NT2/D1 (cell line): ENCODE measurements at regions not wholly inside any gene's neighbourhood (a gene's known extent, or its start where the extent isn't known, plus 50 kb on each side); places are given as distances from the start of the nearest gene placed in this dataset.

Experiments used
- DNase-seq: peaks from one replicate; pipeline ENCODE4 v3.0.0-alpha.2; 2011; ENCODE audit warnings: low read depth, low spot score
- H3K27me3 ChIP-seq: 2 replicates; pipeline ENCODE4 v1.6.0; 2011; ENCODE audit warnings: mild to moderate bottlenecking; ENCODE audit not compliant: insufficient read length, insufficient read depth
- H3K36me3 ChIP-seq: 2 replicates; pipeline ENCODE4 v1.6.1; 2011; ENCODE audit warnings: mild to moderate bottlenecking, low read length, mixed read lengths; ENCODE audit not compliant: insufficient read depth, insufficient read length
- H3K4me1 ChIP-seq: 2 replicates; pipeline ENCODE4 v1.5.1; 2011; ENCODE audit not compliant: insufficient read depth, insufficient read length
- H3K4me3 ChIP-seq: 2 replicates; pipeline ENCODE4 v1.5.1; 2011; ENCODE audit warnings: low read depth; ENCODE audit not compliant: insufficient read length
- H3K9ac ChIP-seq: 2 replicates; pipeline ENCODE4 v1.6.0; 2011; ENCODE audit warnings: low read depth; ENCODE audit not compliant: insufficient read length
- H3K9me3 ChIP-seq: 2 replicates; pipeline ENCODE4 v1.5.1; 2011; ENCODE audit warnings: mild to moderate bottlenecking, low read length; ENCODE audit not compliant: insufficient read depth
- SUZ12 ChIP-seq: IDR thresholded peaks from 2 replicates; pipeline ENCODE4 v1.6.1; 2011; ENCODE audit not compliant: insufficient read length, insufficient read depth; ENCODE audit errors: extremely low read depth
- YY1 ChIP-seq: IDR thresholded peaks from 2 replicates; pipeline ENCODE4 v1.6.1; 2011; ENCODE audit not compliant: insufficient read length, insufficient read depth
- ZNF274 ChIP-seq: IDR thresholded peaks from 2 replicates; pipeline ENCODE4 v1.6.1; 2011; ENCODE audit warnings: mild to moderate bottlenecking, low read depth, low read length

DNA sequence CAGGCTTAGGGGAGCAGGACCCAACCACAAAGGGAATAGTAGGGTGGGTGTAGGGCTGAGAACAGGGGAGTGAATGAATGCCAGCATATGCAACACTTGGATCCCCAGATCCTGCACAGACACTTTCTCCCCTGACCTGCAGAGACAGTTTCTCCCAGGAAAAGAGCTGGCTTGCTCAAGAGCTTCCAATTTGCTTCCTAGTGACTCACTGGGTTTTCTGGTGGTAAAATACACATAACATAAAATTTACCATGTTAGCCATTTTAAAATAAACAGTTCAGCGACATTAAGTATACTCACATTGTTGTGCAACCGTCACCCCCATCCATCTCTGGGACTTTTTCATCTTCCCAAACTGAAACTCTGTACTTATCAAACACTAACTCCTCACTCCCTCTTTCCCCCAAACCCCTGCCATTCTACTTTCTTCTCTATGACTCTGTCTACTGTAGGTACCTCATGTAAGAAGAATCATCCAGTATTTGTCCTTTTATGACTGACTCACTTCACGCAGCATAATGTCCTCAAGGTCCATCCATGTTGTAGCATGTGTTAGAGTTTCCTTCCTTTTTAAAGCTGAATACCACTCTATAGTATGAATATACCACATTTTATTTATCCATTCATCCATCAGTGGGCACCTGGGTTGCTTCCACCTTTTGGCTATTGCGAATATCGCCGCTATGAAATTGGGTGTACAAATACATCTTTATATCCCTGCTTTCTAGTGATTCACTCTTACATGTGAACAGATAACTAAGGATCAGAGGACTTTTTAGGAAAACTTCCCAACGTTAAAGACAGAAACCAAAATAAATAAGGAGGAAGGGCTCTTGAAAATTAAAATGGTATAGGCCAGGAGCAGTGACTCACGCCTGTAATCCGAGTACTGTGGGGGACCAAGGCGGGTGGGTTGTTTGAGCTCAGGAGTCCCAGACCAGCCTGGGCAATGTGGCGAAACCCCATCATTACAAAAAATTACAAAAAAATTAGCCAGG lies 95.6 kb upstream of the TJP1 start:
- H3K9ac ChIP-seq, result no peak overlapping the region
- H3K27me3 ChIP-seq, result no peaks in the 10 kb centered on the region
- no peak for DNase-seq
- no peaks in the 10 kb centered on the region for H3K9me3 ChIP-seq
- no peaks in the 10 kb centered on the region for H3K4me1 ChIP-seq
- no peak overlapping the region for H3K4me3 ChIP-seq
- TF ChIP-seq YY1 (no peak), SUZ12 (no peak), ZNF274 (no peak)
- H3K36me3 ChIP-seq, result no peaks in the 10 kb centered on the region

DNA sequence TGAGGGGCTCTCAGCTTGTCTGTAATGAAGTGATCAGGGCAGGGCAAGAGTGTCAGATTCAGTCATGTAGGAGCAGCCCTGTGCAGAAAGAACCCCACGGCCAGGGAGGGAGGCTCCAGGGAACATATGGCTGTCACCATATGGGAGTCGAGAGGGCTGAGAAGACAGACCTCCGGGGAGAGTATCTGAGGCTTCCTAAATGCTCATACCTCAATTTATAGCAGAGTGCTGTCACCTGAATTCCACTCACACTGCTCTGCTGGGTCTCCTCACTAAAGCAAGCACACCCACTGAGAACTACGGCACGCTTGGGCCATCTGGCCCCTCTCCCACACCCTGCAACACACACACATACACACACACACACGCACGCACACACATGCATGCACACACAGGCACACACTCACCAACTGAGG lies 92.3 kb upstream of the TJP1 start:
- DNase-seq, result no peak
- TF ChIP-seq ZNF274 (no peak), YY1 (no peak), SUZ12 (no peak)
- Histone ChIP-seq H3K36me3 (no peaks in the 10 kb centered on the region), H3K9me3 (0 out of 2 replicates have a peak, but pooled peaks cover 4% of the 10 kb centered on the region), H3K27me3 (no peaks in the 10 kb centered on the region), H3K9ac (no peak overlapping the region), H3K4me3 (no peak overlapping the region), H3K4me1 (no peaks in the 10 kb centered on the region)

DNA sequence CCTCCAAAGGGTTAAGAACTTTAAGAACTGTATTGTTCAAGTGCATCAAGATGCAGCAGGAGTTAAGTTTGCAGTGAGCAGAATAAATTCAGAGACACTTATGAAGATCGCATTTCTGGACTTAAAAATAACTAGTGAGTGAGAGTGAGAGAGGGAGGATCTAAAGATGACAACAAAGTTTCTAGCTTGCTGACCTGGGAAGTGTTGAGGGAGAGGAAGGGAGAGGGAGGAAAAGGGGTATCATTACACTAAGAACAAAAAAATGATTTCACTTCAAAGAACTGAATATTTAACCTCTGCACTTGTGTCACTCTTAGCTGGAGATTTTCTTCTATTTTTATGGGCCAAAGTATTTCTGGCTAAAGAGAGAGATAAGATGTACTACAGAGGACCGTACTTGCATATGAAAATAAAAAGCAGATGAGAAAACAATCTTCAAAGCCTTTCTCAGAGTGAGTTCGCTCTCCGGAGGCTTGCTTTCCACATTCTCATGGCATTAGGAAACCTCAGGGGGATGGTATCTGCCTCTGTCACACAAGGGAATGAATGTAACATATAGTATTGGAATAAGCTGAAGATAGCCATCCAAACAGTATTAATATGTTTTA lies 91.4 kb upstream of the TJP1 start:
- no peak overlapping the region for H3K9ac ChIP-seq
- H3K36me3 ChIP-seq, result no peaks in the 10 kb centered on the region
- no peak for DNase-seq
- H3K4me1 ChIP-seq, result no peaks in the 10 kb centered on the region
- H3K27me3 ChIP-seq, result no peaks in the 10 kb centered on the region
- H3K9me3 ChIP-seq, result 0 out of 2 replicates have a peak, but pooled peaks cover 4% of the 10 kb centered on the region
- TF ChIP-seq YY1, result no peak
- TF ChIP-seq ZNF274, result no peak
- TF ChIP-seq SUZ12, result no peak
- H3K4me3 ChIP-seq, result no peak overlapping the region

DNA sequence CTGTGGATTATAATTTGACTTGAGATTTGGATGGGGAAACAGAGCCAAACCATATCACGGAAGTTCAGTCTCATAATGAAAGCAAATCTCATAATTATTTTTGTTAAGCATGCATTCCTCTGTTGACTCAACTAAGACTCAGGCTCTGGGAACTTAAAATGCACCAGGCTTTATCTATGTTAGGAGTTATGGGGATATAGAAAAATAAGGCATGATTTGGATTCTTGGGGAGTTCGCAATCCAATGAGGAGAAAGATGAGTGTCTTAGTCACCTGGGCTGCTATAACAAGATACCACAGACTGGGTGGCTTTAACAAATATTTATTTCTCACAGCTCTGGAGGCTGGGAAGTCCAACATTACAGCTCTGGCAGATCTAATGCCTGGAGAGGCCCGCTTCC lies 89.4 kb upstream of the TJP1 start:
- Histone ChIP-seq H3K9me3 (0 out of 2 replicates have a peak, but pooled peaks cover 4% of the 10 kb centered on the region), H3K27me3 (no peaks in the 10 kb centered on the region), H3K4me1 (no peaks in the 10 kb centered on the region), H3K4me3 (no peak overlapping the region), H3K9ac (no peak overlapping the region), H3K36me3 (no peaks in the 10 kb centered on the region)
- DNase-seq, result no peak
- TF ChIP-seq SUZ12, result no peak
- no peak for TF ChIP-seq YY1
- no peak for TF ChIP-seq ZNF274

DNA sequence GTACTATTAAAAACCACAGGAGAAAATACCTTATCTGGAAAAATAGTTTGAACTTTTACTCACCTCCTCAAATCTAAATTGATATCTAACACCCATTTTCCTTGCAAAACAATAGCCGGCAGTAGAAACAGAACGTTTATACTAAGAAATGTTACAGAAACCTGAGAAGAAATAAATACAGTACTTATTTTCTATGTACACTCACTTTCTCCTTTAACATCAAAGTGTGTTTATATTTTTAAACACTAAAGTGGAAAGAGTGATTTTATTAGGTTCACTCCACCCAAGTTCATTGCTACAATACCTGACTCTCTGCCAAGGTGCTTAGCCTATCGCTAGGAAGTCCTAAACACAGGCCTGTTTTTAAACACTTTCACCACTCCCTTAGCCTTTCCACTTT lies 87.8 kb upstream of the TJP1 start:
- Histone ChIP-seq H3K4me1 (no peaks in the 10 kb centered on the region), H3K4me3 (no peak overlapping the region), H3K27me3 (no peaks in the 10 kb centered on the region), H3K36me3 (no peaks in the 10 kb centered on the region), H3K9ac (no peak overlapping the region), H3K9me3 (0 out of 2 replicates have a peak, but pooled peaks cover 4% of the 10 kb centered on the region)
- no peak for DNase-seq
- TF ChIP-seq ZNF274 (no peak), SUZ12 (no peak), YY1 (no peak)

DNA sequence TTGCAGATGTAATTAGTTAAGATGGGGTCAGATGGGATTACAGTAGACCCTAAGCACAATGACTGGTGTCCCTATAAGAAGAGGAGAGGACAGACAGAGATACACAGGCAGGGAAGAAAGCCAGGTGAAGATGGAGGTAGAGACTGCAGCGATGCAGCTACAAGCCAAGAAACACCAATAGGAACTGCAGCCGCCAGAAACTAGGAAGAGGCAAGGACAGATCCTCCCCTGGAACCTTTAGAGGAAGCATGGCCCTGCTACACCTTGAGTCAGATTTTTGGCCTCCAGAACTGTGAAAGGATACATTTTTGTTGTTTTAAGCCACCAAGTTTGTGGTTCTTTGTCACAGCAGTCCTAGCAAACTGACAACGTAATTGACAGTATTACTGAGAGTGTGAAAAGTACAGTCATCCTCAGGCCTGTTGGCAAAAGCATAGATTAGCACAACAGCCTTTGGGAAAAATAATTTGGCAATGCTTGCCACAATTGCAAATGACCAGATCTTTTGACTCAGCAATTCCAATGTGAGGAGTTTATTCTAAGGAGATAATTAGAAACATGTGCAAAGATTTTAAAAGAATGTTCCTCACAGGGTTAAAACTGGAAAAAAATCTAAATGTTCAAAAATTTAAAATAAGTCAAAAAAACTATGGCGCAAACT lies 82.6 kb upstream of the TJP1 start:
- H3K4me3 ChIP-seq, result no peak overlapping the region
- no peaks in the 10 kb centered on the region for H3K27me3 ChIP-seq
- no peaks in the 10 kb centered on the region for H3K9me3 ChIP-seq
- no peak overlapping the region for H3K9ac ChIP-seq
- DNase-seq, result no peak
- no peaks in the 10 kb centered on the region for H3K36me3 ChIP-seq
- TF ChIP-seq ZNF274, result no peak
- no peak for TF ChIP-seq YY1
- no peak for TF ChIP-seq SUZ12
- no peaks in the 10 kb centered on the region for H3K4me1 ChIP-seq
